ENCODE measurements at regions not wholly inside any gene's neighbourhood (a gene's known extent, or its start where the extent isn't known, plus 50 kb on each side); places are given as distances from the start of the nearest gene placed in this dataset.

GRCh38 chr4:38254825-38255224 is 294.6 kb downstream of the PTTG2 start:
- no peak for DNase-seq (ENCODE audit: low read depth)
- no peak overlapping the region for H3K4me3 ChIP-seq (ENCODE audit: low read length)
- TF ChIP-seq CTCF (conservative IDR thresholded peaks at IDR 0.05; ENCODE audit: low read length), result no peak

GRCh38 chr4:38255572-38255971 is 295.4 kb downstream of the PTTG2 start:
- no peak for TF ChIP-seq CTCF (conservative IDR thresholded peaks at IDR 0.05; ENCODE audit: low read length)
- no peak for DNase-seq (ENCODE audit: low read depth)
- H3K4me3 ChIP-seq (ENCODE audit: low read length), result no peak overlapping the region

- peak; percentile 46 for DNase-seq (ENCODE audit: low read depth)
- no peak for TF ChIP-seq CTCF (conservative IDR thresholded peaks at IDR 0.05; ENCODE audit: low read length)
These were observed 306.4 kb downstream of the PTTG2 start for GRCh38 chr4:38266616-38267015.

GRCh38 chr4:38268108-38268820 is 308.1 kb downstream of the PTTG2 start:
- H3K4me3 ChIP-seq (ENCODE audit: low read length), result no peak overlapping the region
- TF ChIP-seq CTCF (conservative IDR thresholded peaks at IDR 0.05; ENCODE audit: low read length), result no peak
- no peak for DNase-seq (ENCODE audit: low read depth)

More at GRCh38 chr4:38266616-38267015, 306.4 kb downstream of the PTTG2 start:
- no peak overlapping the region for H3K4me3 ChIP-seq (ENCODE audit: low read length)

GRCh38 chr4:38268837-38269236 is 308.6 kb downstream of the PTTG2 start:
- TF ChIP-seq CTCF (conservative IDR thresholded peaks at IDR 0.05; ENCODE audit: low read length), result no peak
- H3K4me3 ChIP-seq (ENCODE audit: low read length), result no peak overlapping the region
- no peak for DNase-seq (ENCODE audit: low read depth)

- H3K4me3 ChIP-seq (ENCODE audit: low read length), result no peak overlapping the region
- no peak for TF ChIP-seq CTCF (conservative IDR thresholded peaks at IDR 0.05; ENCODE audit: low read length)
- no peak for DNase-seq (ENCODE audit: low read depth)
These were observed 313.2 kb downstream of the PTTG2 start for GRCh38 chr4:38273407-38273806.

- no peak for DNase-seq (ENCODE audit: low read depth)
- no peak overlapping the region for H3K4me3 ChIP-seq (ENCODE audit: low read length)
- no peak for TF ChIP-seq CTCF (conservative IDR thresholded peaks at IDR 0.05; ENCODE audit: low read length)
These were observed 315.3 kb downstream of the PTTG2 start for GRCh38 chr4:38275331-38276100.

Data from AG10803 (cell line).